K562 (cell line): ENCODE measurements at regions not wholly inside any gene's neighbourhood (a gene's known extent, or its start where the extent isn't known, plus 50 kb on each side); places are given as distances from the start of the nearest gene placed in this dataset.

ENCODE experiments used
- BRCA1 ChIP-seq, 2 experiments: fragments of 450-650 bp in 1 of 2; sonication (generic) in 1 of 2; formaldehyde crosslinking in 1 of 2; IDR thresholded peaks; 2 replicates each; pipeline versions ENCODE4 v1.5.0 to v1.6.1; 2017 to 2020; ENCODE audit warnings: mild to moderate bottlenecking in 1 of 2, missing genetic modification reagents in 1 of 2
- CBX8 ChIP-seq: fragments of 200-600 bp; sonication (generic); IDR thresholded peaks from 2 replicates; pipeline ENCODE4 v1.6.1; 2012; ENCODE audit warnings: borderline replicate concordance, mixed run types, low read depth, mild to moderate bottlenecking, moderate library complexity, mixed read lengths, low read length, control low read depth, inconsistent platforms; ENCODE audit not compliant: poor library complexity, severe bottlenecking; ENCODE audit errors: extremely low read depth
- RBM15 ChIP-seq: fragments of 200-400 bp; formaldehyde crosslinking; IDR thresholded peaks from 2 replicates; pipeline ENCODE4 v1.6.1; 2018; ENCODE audit warnings: mild to moderate bottlenecking, low read length, moderate library complexity; ENCODE audit not compliant: insufficient read depth
- RFX5 ChIP-seq: IDR thresholded peaks from 2 replicates; pipeline ENCODE4 v1.6.1; 2011; ENCODE audit warnings: low read depth, mild to moderate bottlenecking, improper control_type of control experiment, low read length
- TGIF2 ChIP-seq: sonication (generic); formaldehyde crosslinking; IDR thresholded peaks from 2 replicates; pipeline ENCODE4 v1.8.1; 2022; ENCODE audit warnings: mild to moderate bottlenecking, missing genetic modification reagents, moderate library complexity
- TF ChIP-seq, protein P1 (sequence below): sonication (generic); formaldehyde crosslinking; IDR thresholded peaks from 2 replicates; pipeline ENCODE4 v1.8.1; 2022; ENCODE audit warnings: missing genetic modification reagents

DNA sequence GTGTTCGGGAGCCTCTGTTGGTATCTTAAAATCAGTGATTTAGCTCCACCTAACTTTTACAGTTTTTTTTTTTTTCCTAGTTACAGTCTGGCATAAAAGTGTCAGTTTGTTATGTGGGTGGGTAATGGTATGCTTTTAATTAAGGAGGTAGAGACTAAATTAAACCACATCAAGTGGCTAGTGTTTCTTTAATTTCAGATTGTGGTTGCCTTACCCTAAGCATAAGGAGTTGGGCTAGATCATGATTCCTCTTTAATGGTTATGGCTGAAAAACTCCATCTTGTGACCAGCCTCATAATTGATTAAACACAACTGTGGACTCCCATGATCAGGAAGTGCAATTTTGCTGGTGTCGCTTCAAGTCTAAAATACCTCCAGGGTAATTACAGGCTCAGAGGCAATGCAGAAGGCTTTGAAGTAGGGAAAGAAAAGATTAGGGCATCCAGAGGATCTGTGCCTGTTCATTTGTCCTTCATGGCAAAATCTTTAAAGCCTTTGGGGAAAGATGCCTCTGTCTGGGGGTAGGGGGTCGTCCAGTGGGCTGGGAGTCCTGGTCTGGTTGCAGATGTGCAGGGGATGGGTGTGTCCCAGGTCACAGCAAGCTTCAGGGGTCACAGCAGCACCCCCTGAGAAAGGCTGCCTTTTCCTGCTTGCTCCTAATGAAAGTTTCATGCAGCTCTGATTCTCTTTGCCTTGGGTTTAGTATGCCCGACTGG, 579.2 kb downstream of the BCL11A start:
- TF ChIP-seq RBM15 (no peak), RFX5 (no peak), TGIF2 (CRISPR knock-in tag) (no peak), BRCA1 (IDR thresholded peaks at IDR 0.05) (no peak), BRCA1 (CRISPR knock-in tag; IDR thresholded peaks at IDR 0.05) (no peak), CBX8 (no peak)
- TF ChIP-seq, protein P1, sequence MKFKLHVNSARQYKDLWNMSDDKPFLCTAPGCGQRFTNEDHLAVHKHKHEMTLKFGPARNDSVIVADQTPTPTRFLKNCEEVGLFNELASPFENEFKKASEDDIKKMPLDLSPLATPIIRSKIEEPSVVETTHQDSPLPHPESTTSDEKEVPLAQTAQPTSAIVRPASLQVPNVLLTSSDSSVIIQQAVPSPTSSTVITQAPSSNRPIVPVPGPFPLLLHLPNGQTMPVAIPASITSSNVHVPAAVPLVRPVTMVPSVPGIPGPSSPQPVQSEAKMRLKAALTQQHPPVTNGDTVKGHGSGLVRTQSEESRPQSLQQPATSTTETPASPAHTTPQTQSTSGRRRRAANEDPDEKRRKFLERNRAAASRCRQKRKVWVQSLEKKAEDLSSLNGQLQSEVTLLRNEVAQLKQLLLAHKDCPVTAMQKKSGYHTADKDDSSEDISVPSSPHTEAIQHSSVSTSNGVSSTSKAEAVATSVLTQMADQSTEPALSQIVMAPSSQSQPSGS (CRISPR knock-in tag) = no peak
